GM23248 (cell line): ENCODE measurements at regions not wholly inside any gene's neighbourhood (a gene's known extent, or its start where the extent isn't known, plus 50 kb on each side); places are given as distances from the start of the nearest gene placed in this dataset.

Source experiments
- DNase-seq: peaks from one replicate; pipeline ENCODE4 v3.0.0-alpha.2; 2015
- H2AFZ ChIP-seq: fragments of 200-600 bp; sonication (generic); 2 replicates; pipeline ENCODE4 v1.6.1; 2016; ENCODE audit warnings: antibody characterized with exemption
- H3F3A ChIP-seq: fragments of 200-600 bp; sonication (generic); 2 replicates; pipeline ENCODE4 v1.6.1; 2016; ENCODE audit warnings: mild to moderate bottlenecking, antibody characterized with exemption, mixed run types; ENCODE audit not compliant: insufficient read depth
- H3K27ac ChIP-seq: fragments of 200-600 bp; sonication (generic); 2 replicates; pipeline ENCODE4 v1.5.1; 2016; ENCODE audit warnings: mild to moderate bottlenecking
- H3K27me3 ChIP-seq: fragments of 200-600 bp; sonication (generic); replicated peaks from 2 replicates; pipeline ENCODE4 v1.6.1; 2016; ENCODE audit warnings: mild to moderate bottlenecking; ENCODE audit not compliant: insufficient read depth
- H3K36me3 ChIP-seq: fragments of 200-600 bp; sonication (generic); 2 replicates; pipeline ENCODE4 v1.6.1; 2016; ENCODE audit warnings: low read depth, mild to moderate bottlenecking
- H3K4me1 ChIP-seq: fragments of 200-600 bp; sonication (generic); 2 replicates; pipeline ENCODE4 v1.6.1; 2016; ENCODE audit warnings: mild to moderate bottlenecking; ENCODE audit not compliant: insufficient read depth
- H3K4me2 ChIP-seq: fragments of 200-600 bp; sonication (generic); one replicate; pipeline ENCODE4 v1.6.1; 2016; ENCODE audit warnings: mild to moderate bottlenecking; ENCODE audit not compliant: unreplicated experiment
- H3K4me3 ChIP-seq: fragments of 200-600 bp; sonication (generic); 2 replicates; pipeline ENCODE4 v1.5.1; 2016; ENCODE audit warnings: mild to moderate bottlenecking
- H3K79me2 ChIP-seq: fragments of 200-600 bp; sonication (generic); 2 replicates; pipeline ENCODE4 v1.6.1; 2016; ENCODE audit warnings: mild to moderate bottlenecking; ENCODE audit not compliant: insufficient read depth
- H3K9ac ChIP-seq: fragments of 200-600 bp; sonication (generic); 2 replicates; pipeline ENCODE4 v1.6.1; 2016; ENCODE audit warnings: mild to moderate bottlenecking
- H3K9me2 ChIP-seq: fragments of 200-600 bp; sonication (generic); 2 replicates; pipeline ENCODE4 v1.6.1; 2016; ENCODE audit warnings: mixed run types, mild to moderate bottlenecking, moderate library complexity; ENCODE audit not compliant: insufficient read depth
- H3K9me3 ChIP-seq: fragments of 200-600 bp; sonication (generic); one replicate; pipeline ENCODE4 v1.6.1; 2017; ENCODE audit warnings: low read depth
- H4K20me1 ChIP-seq: fragments of 200-600 bp; sonication (generic); 2 replicates; pipeline ENCODE4 v1.6.0; 2016; ENCODE audit not compliant: insufficient read depth
- EZH2 ChIP-seq: fragments of 200-600 bp; sonication (generic); IDR thresholded peaks from 2 replicates; pipeline ENCODE4 v1.6.1; 2018; ENCODE audit warnings: antibody characterized with exemption, mild to moderate bottlenecking; ENCODE audit not compliant: insufficient read depth, poor library complexity, severe bottlenecking
- EZH2phosphoT487 ChIP-seq: fragments of 200-600 bp; sonication (generic); IDR thresholded peaks from 2 replicates; pipeline ENCODE4 v1.6.1; 2018; ENCODE audit warnings: antibody characterized with exemption, moderate library complexity, mild to moderate bottlenecking, low read depth; ENCODE audit not compliant: insufficient read depth
- WGBS, 2 experiments: methylation state at CpG; one replicate each; pipeline ENCODE4 v1.1.6; 2015 to 2017; ENCODE audit warnings: low lambda C conversion rate in 2 of 2, low coverage in 1 of 2; ENCODE audit errors: missing lambda C conversion rate in 2 of 2; 5-methylcytosine and 5-hydroxymethylcytosine counted together
- in situ Hi-C: fragments of 300-500 bp; cut with MboI; formaldehyde crosslinking; loops from 2 replicates; pipeline ENCODE4 v1.15.0; 2020

DNA sequence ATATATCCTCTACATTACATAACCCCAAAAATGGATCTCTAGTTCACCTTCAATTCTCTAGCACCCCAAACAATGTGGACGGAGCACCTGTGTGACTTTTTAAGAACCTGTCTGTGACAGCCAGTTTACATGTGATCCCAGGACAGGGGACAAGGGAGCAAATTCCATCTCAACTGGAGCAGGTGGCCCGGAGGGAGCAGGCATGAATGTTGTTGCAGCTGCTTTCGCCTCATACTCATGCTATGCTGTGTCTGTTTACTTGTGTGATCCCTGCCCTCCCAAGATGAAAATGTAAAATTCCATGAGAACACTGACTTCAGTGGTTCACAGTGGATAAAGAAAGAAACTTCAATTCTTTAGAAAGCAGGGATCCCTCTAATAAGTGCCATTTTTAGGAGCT lies 600.3 kb downstream of the CDH26 start:
- Histone ChIP-seq H2AFZ (no peak overlapping the region), H3K9me3 (no peaks in the 10 kb centered on the region), H3K4me1 (no peaks in the 10 kb centered on the region), H3K4me3 (no peak overlapping the region), H3K27ac (no peak overlapping the region), H3K27me3 (no peaks in the 10 kb centered on the region), H3K4me2 (no peak overlapping the region), H4K20me1 (no peaks in the 10 kb centered on the region), H3K79me2 (no peaks in the 10 kb centered on the region), H3K9me2 (no peaks in the 10 kb centered on the region), H3K36me3 (no peaks in the 10 kb centered on the region), H3F3A (no peaks in the 10 kb centered on the region), H3K9ac (no peak overlapping the region)
- no peak for TF ChIP-seq EZH2
- in situ Hi-C loops, result no loop called here
- WGBS, 2 experiments, result 27 to 35% methylated on average over 3 of the region's 3 CpGs
- DNase-seq, result no peak

DNA sequence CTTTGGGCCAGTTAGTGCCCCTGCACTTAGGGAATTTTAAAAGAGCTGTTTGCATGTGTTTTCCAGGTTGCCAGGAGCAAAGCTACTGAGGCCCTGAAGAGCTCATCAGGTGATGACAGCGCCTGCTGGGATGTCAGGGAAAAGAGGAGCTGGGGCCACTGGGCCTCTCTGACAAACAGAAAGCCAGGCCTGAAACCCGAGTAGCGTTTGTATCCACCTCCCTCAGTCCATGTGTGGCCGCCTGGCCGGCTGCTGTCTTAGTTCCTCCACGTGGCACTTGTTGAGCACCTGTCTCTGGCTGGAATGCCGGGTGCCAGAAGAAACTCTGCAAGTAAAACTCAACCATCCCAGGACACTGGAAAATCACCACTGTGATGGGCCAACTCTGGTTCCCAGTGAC lies 601.2 kb downstream of the CDH26 start:
- Histone ChIP-seq H3K4me1 (no peaks in the 10 kb centered on the region), H3K9me3 (no peaks in the 10 kb centered on the region), H3K27ac (no peak overlapping the region), H3K4me3 (no peak overlapping the region), H3K9ac (no peak overlapping the region), H4K20me1 (no peaks in the 10 kb centered on the region), H2AFZ (no peak overlapping the region), H3K9me2 (no peaks in the 10 kb centered on the region), H3K27me3 (no peaks in the 10 kb centered on the region), H3K79me2 (no peaks in the 10 kb centered on the region), H3F3A (no peaks in the 10 kb centered on the region), H3K4me2 (no peak overlapping the region), H3K36me3 (no peaks in the 10 kb centered on the region)
- no peak for DNase-seq
- WGBS, 2 experiments, result 41 to 50% methylated on average over 7 of the region's 7 CpGs
- TF ChIP-seq EZH2phosphoT487 (no peak), EZH2 (no peak)
- in situ Hi-C loops, result no loop called here

DNA sequence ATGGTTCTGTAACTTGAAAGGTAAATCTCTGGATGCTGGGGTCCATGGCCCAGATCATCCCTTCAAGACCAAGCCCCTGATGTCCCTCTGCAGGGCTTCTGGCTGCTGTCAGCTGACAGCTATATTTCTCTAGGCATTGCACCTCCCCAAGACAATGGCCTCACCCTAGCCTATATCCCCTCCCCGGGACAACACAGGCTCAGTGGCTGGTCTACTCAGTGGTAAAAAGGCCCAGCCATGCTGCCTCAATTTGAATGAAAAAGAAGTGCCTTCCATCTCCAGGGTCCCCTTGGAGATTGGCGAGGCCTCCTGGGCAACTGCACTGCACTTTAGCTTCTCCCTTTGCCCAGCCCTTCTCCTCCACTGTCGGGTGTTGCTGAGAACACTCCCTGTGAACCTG lies 602.8 kb downstream of the CDH26 start:
- Histone ChIP-seq H3K27me3 (no peaks in the 10 kb centered on the region), H3K4me2 (no peak overlapping the region), H3K79me2 (no peaks in the 10 kb centered on the region), H3K4me3 (no peak overlapping the region), H3K9me3 (no peaks in the 10 kb centered on the region), H3K4me1 (no peaks in the 10 kb centered on the region), H3K9ac (no peak overlapping the region), H3K27ac (no peak overlapping the region), H2AFZ (no peak overlapping the region), H4K20me1 (no peaks in the 10 kb centered on the region), H3F3A (no peaks in the 10 kb centered on the region), H3K9me2 (no peaks in the 10 kb centered on the region), H3K36me3 (no peaks in the 10 kb centered on the region)
- no peak for TF ChIP-seq EZH2
- no peak for TF ChIP-seq EZH2phosphoT487
- WGBS, 2 experiments, result 32 to 48% methylated on average over 3 of the region's 3 CpGs
- in situ Hi-C loops, result no loop called here
- no peak for DNase-seq

- Histone ChIP-seq H3K36me3 (no peaks in the 10 kb centered on the region), H3K4me2 (no peak overlapping the region), H3F3A (no peaks in the 10 kb centered on the region), H4K20me1 (no peaks in the 10 kb centered on the region), H3K9me3 (no peaks in the 10 kb centered on the region), H3K79me2 (no peaks in the 10 kb centered on the region), H3K4me1 (no peaks in the 10 kb centered on the region), H3K4me3 (no peak overlapping the region), H3K27me3 (no peaks in the 10 kb centered on the region), H3K27ac (no peak overlapping the region), H2AFZ (no peak overlapping the region), H3K9ac (no peak overlapping the region), H3K9me2 (no peaks in the 10 kb centered on the region)
- no peak for DNase-seq
- TF ChIP-seq EZH2 (no peak), EZH2phosphoT487 (no peak)
- in situ Hi-C loops, result no loop called here
- WGBS, 2 experiments, result 5 to 10% methylated on average over 4 of the region's 4 CpGs
Measured at GRCh38 chr20:60565083-60565482, 606.9 kb downstream of the CDH26 start.

DNA sequence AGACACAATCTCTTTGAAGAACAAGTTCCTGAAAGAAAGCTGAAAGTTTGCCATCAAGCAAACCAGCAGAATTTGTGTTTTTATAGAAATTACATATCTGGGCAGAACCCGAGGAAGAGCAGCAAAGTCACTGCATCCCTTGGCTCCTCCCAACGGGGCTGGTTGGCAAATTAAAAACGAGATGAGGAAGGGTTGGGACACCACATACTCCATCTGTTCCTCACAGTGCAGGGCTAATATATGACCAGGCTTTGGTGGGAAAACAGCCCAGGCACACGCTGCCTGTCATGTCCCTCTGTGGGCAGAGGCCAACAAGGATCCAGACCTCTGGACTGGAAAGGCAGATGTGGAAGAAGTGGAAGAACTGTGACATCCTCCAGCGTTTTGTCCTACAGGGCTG lies 607.3 kb downstream of the CDH26 start:
- in situ Hi-C loops, result no loop called here
- no peaks in the 10 kb centered on the region for H3K9me3 ChIP-seq
- H3K36me3 ChIP-seq, result no peaks in the 10 kb centered on the region
- no peak overlapping the region for H3K4me2 ChIP-seq
- no peak for TF ChIP-seq EZH2phosphoT487
- no peak for TF ChIP-seq EZH2
- H3K9me2 ChIP-seq, result no peaks in the 10 kb centered on the region
- no peaks in the 10 kb centered on the region for H4K20me1 ChIP-seq
- no peaks in the 10 kb centered on the region for H3K4me1 ChIP-seq
- no peaks in the 10 kb centered on the region for H3K79me2 ChIP-seq
- no peaks in the 10 kb centered on the region for H3F3A ChIP-seq
- no peak overlapping the region for H3K27ac ChIP-seq
- H3K27me3 ChIP-seq, result no peaks in the 10 kb centered on the region
- H3K9ac ChIP-seq, result no peak overlapping the region
- DNase-seq, result no peak
- no peak overlapping the region for H3K4me3 ChIP-seq
- WGBS, 2 experiments, result 3 to 6% methylated on average over 5 of the region's 5 CpGs
- no peak overlapping the region for H2AFZ ChIP-seq
